Fibroblast of skin of back (primary cell): ENCODE measurements at regions not wholly inside any gene's neighbourhood (a gene's known extent, or its start where the extent isn't known, plus 50 kb on each side); places are given as distances from the start of the nearest gene placed in this dataset.

Source experiments
- DNase-seq: peaks from one replicate; pipeline ENCODE4 v3.0.0-alpha.2; 2013

DNA sequence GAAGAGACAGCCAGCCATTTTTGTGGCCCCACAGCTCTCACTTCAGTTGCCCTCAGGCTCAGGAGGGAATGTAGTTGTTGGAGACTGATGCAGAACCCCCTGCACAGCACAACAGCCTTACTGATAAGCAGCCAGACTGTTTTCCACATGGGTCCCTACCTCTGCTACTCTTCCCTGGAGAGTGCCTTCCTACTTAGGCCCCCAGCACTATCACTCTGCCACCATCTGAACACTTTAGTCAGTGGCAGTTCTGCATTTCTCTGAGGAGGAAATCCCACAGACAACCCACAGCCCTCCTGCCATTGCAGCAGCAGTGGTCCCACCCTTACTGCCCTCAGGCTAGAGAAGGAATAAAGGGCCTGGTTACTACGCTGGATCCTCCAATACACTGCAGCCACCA is 61.8 kb upstream of the PTPRD start:
- no peak for DNase-seq

- DNase-seq: peak; percentile 16
These were observed 65.2 kb upstream of the PTPRD start for GRCh38 chr9:10678010-10678409.

- peak; percentile 75 for DNase-seq
These were observed 66.0 kb upstream of the PTPRD start for GRCh38 chr9:10678790-10679189.

GRCh38 chr9:10686943-10687342 is 74.1 kb upstream of the PTPRD start:
- DNase-seq: no peak

GRCh38 chr9:10690546-10690945 is 77.7 kb upstream of the PTPRD start:
- no peak for DNase-seq

DNA sequence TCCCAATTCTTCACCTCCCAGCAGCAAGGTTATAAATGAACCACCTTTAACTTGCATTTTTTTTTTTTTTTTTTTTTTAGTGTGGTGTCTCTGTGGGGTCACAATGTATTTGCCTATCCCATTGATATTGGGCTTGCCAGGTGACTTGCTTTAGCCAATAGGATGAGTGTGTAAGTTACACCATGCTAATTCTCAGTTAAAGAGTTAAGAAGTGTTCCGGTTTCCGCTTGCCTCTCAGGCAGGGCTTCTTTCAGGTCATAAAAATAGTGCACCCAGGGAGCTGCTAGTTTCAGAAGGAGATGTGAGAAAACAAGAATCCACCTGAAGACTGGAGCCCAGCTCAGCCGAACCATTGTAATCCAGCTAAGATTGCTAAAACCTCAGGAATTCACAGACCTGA is 84.2 kb upstream of the PTPRD start:
- no peak for DNase-seq

DNA sequence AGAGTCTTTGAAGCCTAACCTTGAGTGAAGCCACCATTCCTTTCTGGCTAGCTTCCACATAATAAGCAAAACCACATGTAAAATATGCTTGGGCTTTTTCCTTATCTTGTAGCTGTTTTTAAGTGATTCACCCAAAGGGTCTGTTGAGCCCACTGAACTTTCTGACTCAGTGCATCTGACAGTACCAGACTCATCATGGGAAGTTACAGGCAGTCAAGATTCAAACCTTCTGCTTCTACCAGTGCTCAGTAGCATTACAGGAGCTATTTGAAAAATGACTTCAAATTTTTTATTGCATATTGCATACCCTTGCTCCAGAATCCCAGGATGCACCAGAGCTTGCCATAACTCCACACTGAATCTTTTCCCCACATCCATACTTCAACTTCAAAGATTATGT is 87.5 kb upstream of the PTPRD start:
- DNase-seq: peak; percentile 32

GRCh38 chr9:10700915-10701314 is 88.1 kb upstream of the PTPRD start:
- DNase-seq: no peak

GRCh38 chr9:10701906-10702305 is 89.1 kb upstream of the PTPRD start:
- no peak for DNase-seq

- no peak for DNase-seq
These were observed 90.3 kb upstream of the PTPRD start for GRCh38 chr9:10703139-10703538.

DNA sequence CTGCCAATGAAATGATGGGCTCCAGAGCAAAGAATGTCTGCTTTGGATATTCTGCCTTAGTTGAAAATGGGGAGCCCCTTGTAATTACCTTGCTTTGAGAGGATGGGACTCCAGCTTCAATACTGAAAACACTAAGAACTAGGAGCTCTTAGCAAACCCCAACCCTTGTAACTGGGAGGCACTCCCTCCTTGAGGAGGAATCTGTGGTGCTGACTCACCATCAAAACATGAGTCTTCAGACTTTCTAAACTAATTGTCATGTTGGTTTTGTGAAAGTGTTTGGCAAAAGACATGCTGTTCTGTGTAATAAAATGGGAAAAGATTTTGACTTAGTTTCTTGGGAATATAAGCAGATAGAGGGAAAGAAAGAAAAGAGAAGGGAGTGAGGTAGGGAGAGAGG is 91.9 kb upstream of the PTPRD start:
- DNase-seq: peak; percentile 78

DNA sequence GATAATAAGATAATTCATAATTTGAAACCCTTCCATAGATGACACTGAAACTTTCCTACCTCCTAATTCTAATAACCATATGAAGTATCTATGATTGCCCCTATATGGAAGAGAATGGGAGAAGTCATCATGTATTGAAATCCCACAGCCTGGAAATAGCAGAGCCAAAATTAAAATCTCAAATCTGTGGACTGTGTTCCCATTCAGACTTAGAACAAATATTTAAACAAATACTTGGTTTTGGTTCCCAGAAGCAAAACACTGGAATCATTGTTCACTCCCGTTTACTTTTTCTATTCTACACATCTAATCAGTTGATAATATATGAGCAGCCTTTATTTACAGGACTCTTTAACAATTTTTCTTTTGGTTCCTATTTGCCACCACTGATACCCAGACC is 92.6 kb upstream of the PTPRD start:
- no peak for DNase-seq

GRCh38 chr9:10706788-10707187 is 94.0 kb upstream of the PTPRD start:
- DNase-seq: no peak

- DNase-seq: no peak
These were observed 108.5 kb upstream of the PTPRD start for GRCh38 chr9:10721301-10721700.

GRCh38 chr9:10729213-10729612 is 116.4 kb upstream of the PTPRD start:
- no peak for DNase-seq

GRCh38 chr9:10744669-10745068 is 131.9 kb upstream of the PTPRD start:
- DNase-seq: no peak

DNA sequence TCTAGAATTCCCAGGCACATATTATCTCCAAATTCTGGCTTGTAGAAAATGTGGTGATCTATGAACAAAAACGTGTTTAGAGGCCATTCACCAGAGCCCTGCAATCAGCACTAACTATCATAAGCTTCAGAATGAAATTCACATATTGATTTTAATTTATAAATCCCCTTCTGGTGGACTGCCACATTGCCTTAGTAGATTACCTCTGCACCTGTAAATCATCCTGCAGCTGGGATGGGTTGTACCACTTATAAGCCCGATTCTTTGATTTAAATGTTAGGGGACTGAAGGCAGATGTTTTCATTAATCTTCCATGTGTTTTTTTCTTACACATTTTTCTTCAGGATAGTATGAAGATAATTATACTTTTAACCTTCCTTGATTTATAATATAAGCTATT is 140.7 kb upstream of the PTPRD start:
- DNase-seq: no peak

DNA sequence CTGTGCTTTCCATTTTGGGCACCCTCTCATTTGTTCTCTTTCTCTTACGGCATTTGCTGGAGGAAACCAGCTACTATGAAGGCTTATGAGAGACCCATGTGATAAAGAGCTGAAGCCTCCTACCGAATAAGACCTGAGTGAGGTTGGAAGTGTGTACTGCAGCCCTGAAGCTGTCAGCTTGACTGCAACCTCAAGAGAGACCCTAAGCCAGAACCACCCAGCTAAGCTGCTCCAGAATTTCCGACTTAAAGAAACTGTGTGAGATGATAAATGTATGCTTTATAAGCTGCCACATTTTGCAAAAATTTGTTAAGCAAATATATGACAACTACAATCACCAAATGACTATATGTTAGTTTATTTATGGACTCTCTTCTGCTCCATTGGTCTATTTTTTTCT is 151.7 kb upstream of the PTPRD start:
- DNase-seq: no peak

- DNase-seq: no peak
These were observed 160.3 kb upstream of the PTPRD start for GRCh38 chr9:10773136-10773535.

DNA sequence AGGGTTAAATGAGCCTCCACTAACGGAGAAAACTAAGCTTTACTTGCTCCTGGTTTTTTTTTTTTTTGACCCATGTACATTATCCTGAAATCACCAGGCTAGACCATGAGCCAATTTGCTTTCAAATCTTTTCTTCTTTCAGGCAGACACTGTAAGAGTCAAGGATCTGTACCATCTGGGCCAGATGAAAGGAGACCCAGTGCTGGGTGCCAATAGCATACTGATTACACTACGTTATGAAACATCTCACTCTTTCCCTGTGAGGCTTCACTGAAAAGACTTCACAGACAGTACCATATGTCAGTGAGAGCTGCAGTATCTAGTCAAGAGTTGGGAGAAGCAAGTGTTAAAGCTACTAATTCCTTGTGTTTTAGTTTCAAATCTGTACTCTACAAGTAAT is 161.2 kb upstream of the PTPRD start:
- DNase-seq: no peak

DNA sequence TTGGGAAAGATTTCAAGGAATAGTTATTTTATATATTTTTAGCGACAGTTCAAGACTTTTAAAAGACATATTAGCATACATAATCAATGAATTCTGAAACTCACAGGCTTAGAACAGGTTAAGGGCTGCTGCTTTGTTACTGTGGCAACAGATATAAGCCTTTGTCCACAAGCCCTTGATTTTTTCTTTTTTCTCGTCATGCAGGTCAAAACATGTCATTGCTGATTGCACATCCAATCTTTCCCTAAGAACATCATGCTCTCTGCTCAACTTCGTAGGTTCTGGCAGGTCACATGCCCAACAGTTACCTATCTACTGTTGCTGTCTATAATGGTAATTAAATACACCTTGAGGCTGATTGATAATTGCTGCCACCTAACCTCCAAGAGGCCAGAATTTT is 172.5 kb upstream of the PTPRD start:
- no peak for DNase-seq

GRCh38 chr9:10793306-10793705 is 180.5 kb upstream of the PTPRD start:
- no peak for DNase-seq

DNA sequence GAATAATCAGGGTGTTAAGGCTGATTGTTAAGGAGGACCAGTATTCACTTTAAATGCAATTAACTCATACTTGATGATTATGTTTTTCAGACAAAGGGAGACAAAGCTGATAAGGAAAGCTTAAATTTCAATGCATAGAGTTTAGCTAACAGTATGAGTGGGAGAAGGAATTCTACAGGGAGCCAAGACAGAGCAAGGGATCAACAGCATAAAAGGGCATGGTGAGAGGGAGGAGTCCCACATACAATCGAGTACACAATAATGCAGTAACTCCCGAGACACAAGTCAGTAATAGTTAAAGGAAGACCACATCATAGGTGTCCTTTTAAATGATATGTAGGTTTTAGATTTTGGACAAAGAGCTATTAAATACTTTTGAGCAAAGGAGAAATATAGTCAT is 191.7 kb upstream of the PTPRD start:
- no peak for DNase-seq

DNA sequence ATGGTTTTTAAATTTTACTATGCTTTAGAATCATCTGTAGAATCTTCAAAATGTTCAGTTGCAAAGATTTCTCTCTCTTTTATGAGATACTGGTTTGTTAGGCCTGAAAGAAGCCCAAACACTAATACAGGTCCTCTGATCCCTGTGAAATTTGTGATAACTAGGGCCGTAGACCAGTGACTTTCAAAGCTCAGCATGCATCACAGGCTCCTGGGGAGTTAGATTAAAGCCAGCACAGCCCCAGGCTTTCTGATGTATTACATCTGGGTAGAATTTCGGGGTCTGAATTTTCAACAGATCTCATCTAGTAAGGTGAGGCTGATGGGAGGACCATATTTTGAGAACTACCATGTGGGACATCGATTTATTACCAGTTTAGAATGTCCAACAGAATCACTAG is 194.1 kb upstream of the PTPRD start:
- no peak for DNase-seq

GRCh38 chr9:10818206-10818605 is 205.4 kb upstream of the PTPRD start:
- no peak for DNase-seq
